SK-N-MC (cell line): ENCODE measurements at regions not wholly inside any gene's neighbourhood (a gene's known extent, or its start where the extent isn't known, plus 50 kb on each side); places are given as distances from the start of the nearest gene placed in this dataset.
"Not testable (repeated sequence)": the region's sequence is repeated elsewhere in the genome, so short reads cannot be mapped to it uniquely, and the experiment has no call there.

Source experiments
- EZH2 ChIP-seq: fragments of 200-600 bp; sonication (generic); IDR thresholded peaks from one replicate; pipeline ENCODE4 v1.6.1; 2017; ENCODE audit warnings: antibody characterized with exemption
- POLR2AphosphoS5 ChIP-seq: IDR thresholded peaks from 2 replicates; pipeline ENCODE4 v1.6.1; 2012; ENCODE audit warnings: mild to moderate bottlenecking, low read depth, low read length, borderline replicate concordance

DNA sequence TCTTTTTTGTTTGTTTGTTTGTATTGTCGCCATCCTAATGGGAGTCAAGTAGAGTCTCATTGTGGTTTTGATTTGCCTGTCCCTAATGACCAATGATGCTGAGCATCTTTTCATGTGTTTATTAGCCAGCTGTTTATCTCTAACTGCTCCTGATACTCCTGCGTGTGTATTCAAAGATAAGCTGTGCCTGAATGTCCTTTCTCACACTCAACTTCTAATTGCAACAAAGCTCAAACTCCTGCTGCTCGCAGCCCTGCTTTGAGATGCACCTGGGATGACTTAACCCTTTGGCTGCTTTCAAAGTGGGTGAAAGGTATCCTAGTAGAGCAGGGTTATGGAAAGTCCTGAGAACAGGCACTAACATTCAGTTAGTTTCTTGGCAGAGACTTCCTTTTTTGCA is 199.6 kb downstream of the BCL2L11 start:
- not testable (repeated sequence) for TF ChIP-seq EZH2, POLR2AphosphoS5
